Fibroblast of the aortic adventitia (primary cell): ENCODE measurements at regions not wholly inside any gene's neighbourhood (a gene's known extent, or its start where the extent isn't known, plus 50 kb on each side); places are given as distances from the start of the nearest gene placed in this dataset.
"Not testable (repeated sequence)": the region's sequence is repeated elsewhere in the genome, so short reads cannot be mapped to it uniquely, and the experiment has no call there.

Source experiments
- DNase-seq: peaks from one replicate; pipeline ENCODE4 v3.0.0-alpha.2; 2010; ENCODE audit warnings: low read depth
- H3K4me3 ChIP-seq: 2 replicates; pipeline ENCODE4 v1.5.1; 2011; ENCODE audit warnings: low read depth, mild to moderate bottlenecking, control low read depth, low read length, moderate library complexity
- TF ChIP-seq, protein P1 (sequence below): IDR thresholded peaks from 2 replicates; pipeline ENCODE4 v1.5.1; 2011; ENCODE audit warnings: mild to moderate bottlenecking, low read length, control low read depth, inconsistent platforms; ENCODE audit not compliant: insufficient read depth

DNA sequence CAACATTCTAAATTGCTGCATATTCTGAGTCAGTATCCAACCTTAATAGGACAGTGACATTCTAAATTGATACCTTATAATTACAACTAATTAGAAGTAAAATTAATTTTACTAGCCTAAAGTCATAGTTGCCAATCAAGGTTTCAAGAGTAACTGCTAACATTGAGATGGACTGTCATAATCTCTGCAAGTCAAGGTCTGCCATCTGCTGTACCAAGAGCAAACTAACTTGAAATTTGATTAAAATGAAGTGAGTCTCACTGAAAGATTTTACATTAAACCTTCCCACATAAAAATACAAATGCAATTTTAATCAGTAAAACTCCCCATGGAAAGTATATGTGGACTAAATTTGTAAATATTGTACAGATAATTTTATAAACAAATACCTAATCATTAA is 235.3 kb downstream of the PRDM9 start:
- DNase-seq: no peak
- TF ChIP-seq, protein P1, sequence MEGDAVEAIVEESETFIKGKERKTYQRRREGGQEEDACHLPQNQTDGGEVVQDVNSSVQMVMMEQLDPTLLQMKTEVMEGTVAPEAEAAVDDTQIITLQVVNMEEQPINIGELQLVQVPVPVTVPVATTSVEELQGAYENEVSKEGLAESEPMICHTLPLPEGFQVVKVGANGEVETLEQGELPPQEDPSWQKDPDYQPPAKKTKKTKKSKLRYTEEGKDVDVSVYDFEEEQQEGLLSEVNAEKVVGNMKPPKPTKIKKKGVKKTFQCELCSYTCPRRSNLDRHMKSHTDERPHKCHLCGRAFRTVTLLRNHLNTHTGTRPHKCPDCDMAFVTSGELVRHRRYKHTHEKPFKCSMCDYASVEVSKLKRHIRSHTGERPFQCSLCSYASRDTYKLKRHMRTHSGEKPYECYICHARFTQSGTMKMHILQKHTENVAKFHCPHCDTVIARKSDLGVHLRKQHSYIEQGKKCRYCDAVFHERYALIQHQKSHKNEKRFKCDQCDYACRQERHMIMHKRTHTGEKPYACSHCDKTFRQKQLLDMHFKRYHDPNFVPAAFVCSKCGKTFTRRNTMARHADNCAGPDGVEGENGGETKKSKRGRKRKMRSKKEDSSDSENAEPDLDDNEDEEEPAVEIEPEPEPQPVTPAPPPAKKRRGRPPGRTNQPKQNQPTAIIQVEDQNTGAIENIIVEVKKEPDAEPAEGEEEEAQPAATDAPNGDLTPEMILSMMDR: no peak

DNA sequence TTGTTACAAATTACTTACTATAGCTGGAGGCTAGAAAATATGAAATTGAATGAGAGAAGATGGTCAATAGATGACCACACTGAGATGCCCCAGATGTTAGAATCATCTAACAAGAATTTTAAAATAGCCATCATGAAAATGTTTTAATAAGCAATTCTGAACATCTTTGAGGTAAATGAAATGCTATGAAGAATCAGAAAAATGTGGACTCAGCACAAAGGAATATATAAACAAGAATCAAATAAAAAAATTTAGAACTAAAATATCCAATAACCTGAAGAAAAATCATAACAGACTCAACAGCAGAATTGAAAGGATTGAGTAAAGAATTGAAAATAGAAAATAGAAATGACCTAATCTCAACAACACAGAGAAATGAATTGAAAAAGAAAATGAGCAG is 248.5 kb downstream of the PRDM9 start:
- no peak overlapping the region for H3K4me3 ChIP-seq
- TF ChIP-seq, protein P1: no peak
- no peak for DNase-seq

More for the DNA sequence above, 235.3 kb downstream of the PRDM9 start:
- no peak overlapping the region for H3K4me3 ChIP-seq

DNA sequence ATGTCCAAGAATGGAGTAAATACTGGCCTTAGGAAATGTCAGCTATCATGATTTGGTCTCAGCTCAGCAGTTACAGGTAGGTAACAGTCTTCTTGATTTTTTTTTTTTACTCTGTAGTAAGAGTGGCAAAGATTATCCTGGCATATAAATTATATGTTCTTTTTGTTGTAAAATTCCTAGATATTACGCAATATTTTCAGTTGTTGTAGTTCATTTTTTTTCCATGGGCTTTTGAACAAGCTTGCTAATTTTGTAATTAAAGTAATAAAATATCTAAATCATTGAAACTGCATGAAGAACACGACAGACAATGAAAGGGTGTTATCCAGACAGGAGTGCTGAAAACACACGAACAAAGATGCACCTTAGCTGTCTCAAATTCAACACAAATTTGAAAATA is 249.4 kb downstream of the PRDM9 start:
- TF ChIP-seq, protein P1: no peak
- H3K4me3 ChIP-seq: no peak overlapping the region
- DNase-seq: no peak

DNA sequence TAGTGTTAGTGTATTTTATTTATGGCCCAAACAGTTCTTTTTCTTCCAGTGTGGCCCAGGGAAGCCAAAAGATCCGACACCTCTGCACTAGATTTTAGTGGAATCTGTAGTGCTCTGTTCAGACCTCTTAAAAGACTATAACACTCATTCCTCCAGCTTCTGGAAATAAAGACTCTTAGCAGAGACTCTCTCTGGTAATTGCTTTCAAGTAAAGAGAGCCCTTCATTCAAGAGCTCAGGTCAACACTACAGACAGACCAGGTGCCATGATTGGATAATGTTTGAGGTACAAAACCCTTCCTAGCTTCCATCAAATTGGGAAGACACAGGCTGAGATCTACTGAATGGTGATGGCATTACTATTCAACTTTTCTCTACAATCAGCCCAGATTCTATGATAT is 255.8 kb downstream of the PRDM9 start:
- H3K4me3 ChIP-seq: no peak overlapping the region
- no peak for DNase-seq
- TF ChIP-seq, protein P1: no peak

DNA sequence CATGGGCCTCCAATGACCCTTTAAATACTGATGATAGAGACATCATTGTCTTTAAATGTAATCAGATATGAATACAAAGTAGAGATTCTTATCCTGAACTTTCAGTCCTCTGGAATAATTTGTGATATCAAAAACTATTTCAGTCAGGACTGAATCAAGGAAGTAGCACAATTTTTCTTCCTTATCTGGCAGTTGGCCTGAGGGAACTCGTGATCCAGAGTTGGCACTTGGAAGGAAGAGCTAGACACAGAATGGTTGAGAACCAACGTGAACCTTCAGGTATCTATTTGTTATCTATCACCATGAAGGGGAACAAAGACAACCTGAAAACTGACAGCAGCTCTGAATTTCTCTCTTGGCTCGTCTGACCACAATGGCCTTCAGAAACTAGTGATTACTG is 269.3 kb downstream of the PRDM9 start:
- TF ChIP-seq, protein P1: no peak
- no peak for DNase-seq

DNA sequence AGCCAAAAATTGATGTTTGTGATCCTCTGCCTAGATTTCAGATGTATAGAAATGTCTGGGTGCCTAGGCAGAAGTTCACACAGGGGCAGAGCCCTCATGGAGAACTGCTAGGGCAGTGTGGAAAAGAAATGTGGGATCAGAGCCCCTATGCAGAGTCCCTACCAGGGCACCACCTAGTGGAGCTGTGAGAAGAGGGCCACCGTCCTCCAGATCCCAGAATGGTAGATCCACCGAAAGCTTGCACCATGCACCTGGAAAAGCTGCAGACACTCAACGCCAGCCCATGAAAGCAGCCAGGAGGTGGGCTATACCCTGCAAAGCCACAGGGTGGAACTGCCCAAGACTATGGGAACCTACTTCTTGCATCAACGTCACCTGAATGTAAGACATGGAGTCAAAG is 292.9 kb downstream of the PRDM9 start:
- not testable (repeated sequence) for DNase-seq, H3K4me3 ChIP-seq

More for the DNA sequence above, 269.3 kb downstream of the PRDM9 start:
- H3K4me3 ChIP-seq: no peak overlapping the region

DNA sequence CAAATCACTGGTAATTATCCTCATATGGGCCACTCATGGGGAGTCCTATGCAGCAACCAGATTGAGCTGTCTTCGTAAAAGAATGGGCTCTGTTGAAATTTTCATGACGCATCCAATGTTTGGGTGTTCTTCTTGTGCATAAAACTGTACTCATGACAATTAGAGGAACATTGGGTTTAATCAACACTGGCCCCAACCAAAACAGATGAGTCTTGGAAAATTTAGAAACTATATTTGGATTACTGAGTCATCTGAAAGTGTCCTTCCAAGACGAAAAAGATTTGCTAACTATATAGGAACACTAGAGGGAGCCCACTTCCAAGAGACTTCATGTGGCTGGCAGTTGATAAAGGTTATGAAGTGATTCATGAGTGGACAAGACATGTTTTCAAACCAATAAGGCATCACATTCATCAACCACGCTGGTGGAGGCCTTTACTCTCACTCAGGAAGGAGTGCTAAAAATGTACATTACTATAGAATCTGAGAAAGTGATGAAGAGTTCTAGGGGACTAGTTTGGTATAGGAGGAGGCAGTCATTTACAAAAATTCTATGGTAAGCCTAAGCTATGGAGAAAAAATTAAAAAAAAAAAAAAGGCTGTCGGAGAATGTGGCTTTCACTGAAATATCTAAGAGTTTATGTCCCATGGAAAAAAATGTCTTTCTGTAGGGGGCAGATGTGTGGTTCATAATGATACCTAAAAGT is 313.5 kb downstream of the PRDM9 start:
- DNase-seq: peak; percentile 1
- H3K4me3 ChIP-seq: no peak overlapping the region
- TF ChIP-seq, protein P1: no peak
